NCI-H446 treated with DMSO at 0.1 percent for 48 hours (cell line): ENCODE measurements at regions not wholly inside any gene's neighbourhood (a gene's known extent, or its start where the extent isn't known, plus 50 kb on each side); places are given as distances from the start of the nearest gene placed in this dataset.

Experiments used
- DNase-seq: peaks from one replicate; lab custom pipeline; 2025; lab: John Stamatoyannopoulos, UW

DNA sequence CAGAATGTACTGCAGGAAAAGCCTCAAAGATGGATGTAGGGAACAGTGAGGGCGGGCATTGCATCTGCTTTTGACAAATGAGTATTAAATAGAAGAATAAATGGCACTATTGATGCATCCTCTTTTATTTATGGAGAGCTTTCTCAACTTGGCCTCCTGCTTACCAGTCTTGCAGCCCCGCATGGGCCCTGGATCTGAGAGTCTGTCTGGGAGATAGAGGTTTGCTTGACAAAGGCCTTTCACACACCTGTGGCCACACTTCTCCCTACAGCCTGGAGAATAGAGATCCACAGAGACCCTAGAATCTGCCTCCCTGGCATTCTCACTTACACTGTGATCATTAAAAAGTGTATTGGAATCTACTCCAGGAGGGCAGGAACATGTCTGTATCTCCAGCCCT lies 203.8 kb upstream of the CDH4 start:
- DNase-seq, result no peak

DNA sequence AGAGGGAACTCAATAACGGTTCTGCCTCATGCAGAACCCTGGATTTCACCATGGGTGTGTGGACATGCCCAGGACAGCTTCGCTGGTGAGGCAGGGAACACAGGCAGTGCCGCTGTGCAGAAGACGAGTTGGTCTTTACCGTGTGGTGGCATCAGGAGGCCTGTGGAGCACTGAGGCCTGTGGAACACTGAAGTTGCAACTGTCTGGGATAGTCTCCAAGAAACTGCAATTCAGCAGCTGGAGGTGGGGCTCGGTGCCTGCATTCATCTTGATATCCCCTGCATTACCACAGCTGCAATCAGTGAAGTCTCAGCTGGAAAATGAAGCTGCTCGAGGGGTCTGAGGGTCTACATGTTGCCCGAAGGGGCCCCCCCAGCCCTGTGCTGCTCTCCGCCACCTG lies 202.4 kb upstream of the CDH4 start:
- no peak for DNase-seq

DNA sequence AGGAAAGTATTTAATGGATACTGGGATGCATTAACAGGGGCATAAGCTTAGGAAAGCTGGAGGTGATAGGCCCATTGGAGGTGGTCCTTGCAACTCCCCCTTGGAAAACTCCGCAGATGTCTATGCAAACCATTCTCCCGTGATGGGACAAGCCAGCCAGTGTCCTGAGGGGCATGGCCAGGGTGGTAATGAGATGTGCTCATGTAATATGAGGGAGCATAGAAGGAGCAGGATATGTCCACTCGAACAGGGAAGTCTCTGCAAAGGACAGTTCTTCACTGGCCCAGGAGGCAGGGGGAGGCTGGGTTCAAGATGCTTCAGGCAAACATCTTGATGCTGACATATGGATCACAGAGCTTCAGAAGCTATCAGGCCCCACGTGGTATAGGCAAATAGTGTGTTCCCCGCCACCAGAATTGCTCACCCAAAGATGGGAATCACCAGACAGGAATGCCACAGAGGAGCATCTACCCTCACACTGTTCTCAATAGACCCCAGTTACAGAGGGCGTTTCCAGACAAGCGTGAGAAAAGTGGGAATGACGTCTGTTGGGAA lies 201.6 kb upstream of the CDH4 start:
- DNase-seq, result no peak

DNA sequence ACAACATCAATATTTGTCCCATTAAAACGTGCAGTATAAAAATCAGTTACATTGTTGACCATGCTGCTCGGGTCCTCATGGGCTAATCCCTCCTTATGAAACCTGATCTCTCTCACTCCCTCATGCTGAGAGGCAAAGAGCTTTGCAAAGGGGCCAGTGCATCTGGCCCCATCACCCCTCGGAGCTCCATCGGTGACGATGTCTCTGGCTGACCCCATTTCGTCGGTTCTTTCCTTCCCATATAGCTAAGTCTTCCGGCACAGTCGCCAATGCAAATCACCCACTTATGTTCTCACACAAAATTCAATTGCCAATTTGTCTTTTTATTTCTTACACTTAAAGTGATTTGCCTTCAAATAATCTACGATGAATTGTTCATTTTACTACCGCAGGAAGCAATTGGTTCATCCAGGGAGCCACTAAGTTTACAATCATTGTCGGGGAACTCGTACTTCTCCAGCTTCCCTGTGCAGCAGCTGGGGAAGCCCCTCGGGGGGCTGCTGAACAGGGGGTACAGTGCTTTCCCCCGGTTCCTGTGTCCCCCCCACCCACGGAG lies 199.8 kb upstream of the CDH4 start:
- DNase-seq, result no peak

DNA sequence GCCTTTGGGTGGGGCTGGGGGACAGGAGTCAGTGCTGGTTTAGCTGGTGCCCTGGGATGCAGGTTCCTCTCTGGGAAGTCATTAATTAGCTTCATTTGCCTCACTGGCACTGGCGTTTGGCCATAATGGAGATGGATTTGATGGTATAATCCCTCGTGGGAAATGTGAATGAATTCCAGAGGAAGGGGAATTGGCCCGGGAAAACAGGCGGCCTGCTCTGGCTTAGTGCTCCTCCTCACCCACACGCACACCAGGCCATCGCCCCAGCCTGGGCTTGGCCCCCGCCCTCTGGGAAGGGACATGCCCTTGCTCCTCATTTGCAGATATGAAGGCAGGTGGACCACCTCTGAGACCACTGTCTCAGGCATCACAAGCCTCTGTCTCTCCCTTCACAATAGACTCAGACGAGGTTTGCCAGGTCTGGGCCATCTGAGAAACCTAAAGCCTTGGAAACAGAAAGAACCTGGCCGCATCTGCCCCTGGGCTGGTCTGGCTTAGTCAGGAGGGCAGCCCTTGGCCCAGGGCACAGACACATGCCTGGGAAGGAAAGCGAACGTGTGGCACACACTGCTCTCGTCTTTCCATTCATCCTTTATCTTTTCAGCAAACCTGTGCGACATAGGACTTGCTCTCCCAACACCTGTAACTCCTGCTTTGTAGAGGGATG lies 199.2 kb upstream of the CDH4 start:
- no peak for DNase-seq

DNA sequence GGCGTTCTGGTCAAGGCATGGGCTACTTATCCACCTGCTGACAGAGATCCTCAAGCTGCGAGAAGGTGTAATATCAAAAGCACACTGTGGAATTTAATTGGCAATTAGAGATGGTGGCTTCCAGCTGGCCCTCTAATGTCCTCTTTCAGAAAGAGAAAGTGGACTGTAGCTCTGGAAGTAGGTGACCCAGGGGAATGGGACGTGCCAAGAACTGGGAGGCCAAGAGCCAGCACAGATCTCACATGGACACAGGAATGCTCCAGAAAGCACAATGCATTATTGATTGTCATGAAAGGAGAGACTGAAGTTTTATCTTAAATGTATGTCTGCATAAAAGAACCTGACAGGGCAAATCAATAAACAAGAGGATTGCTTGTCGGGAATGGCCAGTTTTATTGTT lies 198.6 kb upstream of the CDH4 start:
- DNase-seq, result no peak

DNA sequence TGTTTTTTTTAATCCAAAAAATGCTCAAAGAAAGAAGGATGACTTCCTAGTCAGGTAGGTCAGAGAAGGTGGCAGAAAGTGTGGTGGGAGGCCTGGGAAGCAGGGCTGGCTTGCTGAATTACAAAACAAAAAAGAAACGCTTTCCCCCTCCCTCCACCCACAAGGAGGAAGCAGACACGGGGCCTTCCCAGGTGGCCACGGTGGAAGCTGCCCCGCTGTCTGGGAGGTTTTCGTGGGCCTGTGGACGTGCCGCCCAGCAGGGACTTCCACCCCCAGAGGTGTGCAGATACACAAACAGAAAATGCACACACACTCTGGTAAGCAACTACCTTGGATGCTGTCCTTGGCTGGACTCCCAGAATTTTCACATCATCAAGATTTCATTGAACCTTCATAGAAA lies 198.2 kb upstream of the CDH4 start:
- no peak for DNase-seq

DNA sequence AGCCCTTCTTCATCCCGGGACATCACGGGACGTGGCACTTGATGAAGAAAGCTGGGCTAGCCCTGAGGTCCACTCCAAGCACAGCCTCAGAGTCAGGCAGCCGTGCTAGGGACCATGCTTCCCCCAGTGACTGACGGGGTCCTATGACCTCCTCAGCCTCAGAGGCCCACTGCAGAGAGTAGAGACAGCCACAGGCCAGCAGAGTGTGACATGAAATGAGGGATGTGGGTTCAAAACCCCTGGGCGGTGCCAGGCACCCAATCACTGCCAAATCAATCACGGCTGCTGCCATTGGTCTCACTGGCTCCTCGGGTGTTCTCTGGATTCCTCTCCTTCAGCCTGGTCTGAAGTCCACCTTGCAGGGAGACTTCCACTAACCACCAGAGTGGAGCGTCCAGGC lies 197.7 kb upstream of the CDH4 start:
- no peak for DNase-seq

DNA sequence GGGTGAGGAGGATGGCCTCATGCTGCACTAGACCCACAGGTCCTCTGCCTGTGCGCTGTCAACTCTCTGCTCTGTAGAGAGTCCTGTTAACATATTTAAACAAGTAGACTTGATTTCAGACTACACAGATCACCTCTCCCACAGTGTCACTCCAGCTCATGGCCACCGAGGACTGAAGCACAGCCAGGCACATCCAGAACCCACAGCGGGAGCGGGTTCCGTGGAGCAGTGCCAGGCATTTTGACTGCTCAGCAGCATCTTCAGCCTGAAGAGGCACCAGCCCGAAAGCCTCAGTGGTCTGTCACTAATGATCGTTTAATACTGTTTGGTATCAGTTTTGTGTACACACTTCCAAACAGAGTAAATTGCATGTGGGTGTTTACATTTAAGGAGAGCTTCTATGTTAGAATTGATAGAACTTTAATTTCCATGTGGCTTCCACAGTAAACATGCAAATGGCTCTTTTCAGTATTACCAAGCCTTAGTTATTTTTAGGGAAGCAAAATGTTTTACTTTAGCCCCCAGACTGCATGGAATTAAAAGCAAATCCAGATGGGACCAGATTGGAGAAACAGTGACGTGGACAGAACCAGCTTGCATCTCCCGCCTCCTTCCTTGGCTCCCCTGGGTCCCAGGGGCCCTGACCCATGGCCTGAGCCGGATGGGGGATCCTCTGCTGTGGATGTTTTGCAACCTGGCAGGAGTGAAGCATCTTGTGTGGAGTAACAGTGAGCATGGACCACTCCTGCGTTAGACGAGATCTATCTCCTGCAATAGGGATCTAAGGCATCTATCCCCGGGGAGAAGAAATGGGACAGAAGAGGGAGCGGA lies 196.7 kb upstream of the CDH4 start:
- no peak for DNase-seq

DNA sequence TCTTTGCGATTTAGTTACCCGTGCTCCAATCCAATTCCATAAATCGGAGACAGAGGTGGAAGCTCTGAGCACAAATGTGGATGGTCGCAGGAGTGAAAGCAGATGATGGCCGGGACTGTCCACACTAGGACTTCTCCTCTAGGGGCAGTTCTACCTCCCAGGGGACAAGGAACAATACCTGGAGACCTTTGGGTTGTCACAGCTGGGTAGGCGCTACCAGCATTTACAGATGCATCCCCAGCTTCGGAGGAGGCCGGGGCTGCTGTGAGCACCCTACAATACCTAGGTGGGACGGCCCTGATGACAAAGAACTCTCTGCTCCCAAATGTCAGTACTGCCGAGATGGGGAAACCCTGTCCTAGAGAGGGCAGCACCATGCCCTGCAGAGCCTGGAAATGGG lies 195.9 kb upstream of the CDH4 start:
- no peak for DNase-seq

DNA sequence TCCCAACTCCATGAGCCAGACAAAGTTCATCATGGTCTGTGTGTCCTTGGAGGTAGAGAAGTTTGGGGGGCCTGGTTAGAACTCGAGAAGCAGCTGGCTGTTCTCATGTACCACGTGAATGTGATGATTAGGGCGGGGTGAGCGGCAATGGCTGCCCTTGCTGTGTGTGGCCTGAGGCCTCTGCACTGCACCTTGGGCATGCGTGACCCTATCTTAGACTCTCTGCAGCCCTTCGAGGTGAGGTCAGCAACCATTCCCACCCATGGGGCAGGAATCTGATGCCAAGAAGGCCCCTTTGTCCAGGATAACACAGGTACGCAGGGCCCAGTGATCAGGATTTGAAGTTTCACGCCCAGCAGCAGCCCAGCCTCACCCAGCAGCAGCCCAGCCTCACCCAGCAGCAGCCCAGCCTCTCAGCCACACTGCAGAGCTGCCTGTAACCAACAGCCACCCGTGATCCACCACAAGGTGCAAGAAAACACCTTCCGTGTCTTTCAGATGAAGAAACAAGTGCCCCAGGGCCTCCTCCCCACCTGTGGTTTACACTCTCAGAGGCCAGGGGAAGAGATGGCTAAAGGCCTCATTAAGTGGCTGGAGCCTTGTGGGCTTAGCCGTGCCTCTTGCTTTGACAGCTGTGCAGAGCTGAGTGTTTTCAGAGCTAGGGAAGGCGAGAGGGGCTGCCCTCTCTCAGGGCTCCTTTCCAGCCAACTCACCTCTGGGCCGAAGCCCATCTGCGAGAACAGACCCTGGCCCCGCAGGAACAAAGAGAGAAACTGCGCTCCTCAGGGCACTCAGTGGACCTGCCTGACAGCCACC lies 195.2 kb upstream of the CDH4 start:
- no peak for DNase-seq

DNA sequence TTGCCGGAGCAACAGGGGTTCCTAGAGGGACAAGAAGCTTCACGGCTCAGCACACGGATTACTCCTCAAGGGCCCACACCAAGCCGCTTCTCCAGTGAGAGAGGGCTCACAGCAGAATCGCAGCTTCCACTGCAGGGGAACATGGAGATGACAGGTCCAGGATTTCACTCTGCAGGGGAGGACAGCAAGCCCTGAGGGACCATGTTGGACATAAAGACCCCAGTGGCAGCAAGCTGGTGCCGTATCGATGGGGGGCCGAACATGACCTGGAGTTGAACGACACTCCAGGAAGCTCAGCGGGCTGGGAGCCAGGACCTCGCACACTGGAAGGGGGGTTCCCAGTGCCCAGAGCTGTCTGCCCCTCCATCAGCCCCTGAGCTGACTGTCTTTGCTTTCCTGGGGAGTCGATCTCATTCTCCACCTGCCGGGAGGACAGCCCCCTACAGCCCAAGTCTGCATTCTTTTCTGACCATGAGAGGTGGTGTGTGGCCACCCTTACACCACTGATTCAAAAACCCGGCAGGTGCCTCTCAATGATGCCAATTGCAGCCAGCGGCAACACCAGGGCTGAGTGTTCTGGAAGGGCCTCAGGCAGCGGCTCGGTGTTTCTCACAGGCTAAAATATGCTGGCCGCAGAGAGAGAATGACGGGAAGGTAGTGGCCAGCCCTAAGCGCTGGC lies 194.5 kb upstream of the CDH4 start:
- no peak for DNase-seq

DNA sequence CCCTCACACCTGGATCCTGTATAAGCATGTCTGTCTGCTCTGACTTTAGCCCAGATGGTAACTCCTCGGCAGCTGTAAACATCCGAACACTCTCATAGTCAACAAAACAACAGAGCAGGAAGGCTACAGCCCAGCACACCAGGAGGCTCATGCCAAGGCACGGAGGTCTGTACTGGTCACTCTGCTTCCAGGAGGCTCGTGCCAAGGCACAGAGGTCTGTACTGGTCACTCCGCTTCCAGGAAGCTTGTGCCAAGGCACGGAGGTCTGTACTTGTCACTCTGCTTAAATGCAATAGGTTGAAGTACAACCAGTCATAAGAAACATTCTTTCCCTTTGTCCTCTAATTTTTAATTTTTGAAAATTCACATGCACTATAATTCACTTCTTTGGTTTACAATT lies 190.1 kb upstream of the CDH4 start:
- DNase-seq, result no peak

DNA sequence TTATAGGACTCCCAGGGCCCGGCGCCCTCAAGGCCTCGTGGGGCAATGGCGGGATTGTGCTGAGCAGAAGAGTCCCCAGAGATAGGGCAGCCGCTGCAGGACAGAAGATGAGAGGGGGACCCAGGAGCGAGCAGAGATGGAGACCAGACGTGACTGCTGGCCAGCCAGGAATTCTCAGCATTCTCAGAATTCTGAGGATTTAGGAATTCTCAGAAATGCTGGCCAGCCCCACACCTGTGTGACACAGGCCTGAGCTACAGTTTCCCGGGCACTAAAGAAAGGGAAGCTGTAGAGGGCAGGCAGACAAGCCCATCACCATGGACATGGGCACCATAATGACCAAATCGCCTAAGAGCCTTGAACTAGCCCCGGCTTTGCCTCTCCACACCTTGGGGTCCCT lies 186.2 kb upstream of the CDH4 start:
- DNase-seq, result no peak

DNA sequence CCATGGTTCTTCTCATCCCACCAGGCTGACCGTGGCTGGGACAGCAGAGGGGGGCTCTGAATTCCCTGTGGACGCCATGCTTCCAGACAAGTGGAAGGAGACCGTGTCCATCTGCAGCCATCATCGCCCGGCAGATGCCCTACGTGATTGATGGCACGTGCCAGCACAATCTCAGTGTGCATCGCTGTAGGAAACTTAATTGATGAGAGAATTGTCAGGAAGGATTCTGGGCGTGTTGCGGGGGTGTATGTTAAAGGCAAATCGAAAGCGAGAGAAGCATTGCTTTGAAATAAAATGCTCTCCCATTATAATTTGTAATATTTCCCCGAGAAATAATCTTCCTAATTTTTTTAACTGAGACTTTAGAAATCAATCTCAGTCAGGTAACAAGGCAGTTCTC lies 185.5 kb upstream of the CDH4 start:
- DNase-seq, result no peak

DNA sequence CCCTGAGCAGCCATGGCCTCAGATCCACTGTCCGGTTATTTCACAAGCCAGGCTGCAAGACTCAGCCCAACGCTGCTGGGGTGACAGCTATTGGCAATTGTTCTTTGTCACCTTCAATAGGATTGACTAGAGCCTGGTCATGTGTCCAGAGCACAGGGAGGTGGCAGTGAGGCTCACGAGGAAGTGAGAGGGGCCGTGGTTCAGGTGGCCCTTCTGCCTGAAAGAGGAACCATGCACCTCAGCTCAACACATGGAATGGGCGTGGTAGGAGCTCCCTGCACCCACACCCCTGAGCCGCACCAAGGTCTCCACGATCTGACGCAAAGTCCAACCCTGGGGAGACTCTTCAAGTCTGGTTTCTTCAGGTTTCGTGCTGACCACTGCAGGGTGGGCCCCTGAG lies 184.8 kb upstream of the CDH4 start:
- no peak for DNase-seq

DNA sequence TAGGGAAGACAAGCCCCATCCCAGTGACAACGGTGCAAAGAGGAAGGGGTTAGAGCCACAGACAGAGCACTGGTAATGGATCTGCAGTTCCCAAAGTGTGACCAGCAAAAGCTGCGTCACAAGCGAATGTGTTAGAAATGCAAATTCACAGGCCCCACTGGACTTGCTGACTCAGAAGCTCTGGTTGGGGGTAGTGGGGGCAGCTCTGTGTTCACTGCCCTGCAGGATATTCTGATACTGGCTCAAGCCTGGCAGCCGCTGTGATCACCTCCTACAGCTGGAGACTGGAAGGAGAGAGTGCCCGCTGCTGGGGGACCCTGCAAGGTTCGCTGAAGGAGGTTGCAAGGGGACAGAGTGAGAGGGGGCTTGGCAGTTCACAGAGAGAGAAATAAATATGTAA lies 179.7 kb upstream of the CDH4 start:
- DNase-seq, result no peak

DNA sequence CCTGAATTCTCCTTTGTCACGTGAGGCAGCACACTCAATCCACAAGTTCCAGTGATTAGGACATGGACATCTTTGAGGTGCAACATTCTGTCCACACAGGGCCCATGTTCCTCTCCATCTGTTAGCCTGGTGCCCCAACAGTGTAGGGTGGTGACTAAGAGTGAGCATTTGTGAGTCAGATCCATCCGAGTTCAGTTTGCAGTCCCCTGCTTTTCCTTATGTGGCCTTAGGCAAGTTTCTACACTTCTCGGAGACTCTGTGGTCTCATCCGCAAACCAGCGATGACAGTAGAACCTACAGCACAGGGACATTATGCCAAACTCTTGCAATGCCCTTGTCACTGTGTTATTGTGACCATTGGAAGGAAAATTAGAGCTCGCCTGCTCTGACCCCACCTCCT lies 178.7 kb upstream of the CDH4 start:
- DNase-seq, result no peak

DNA sequence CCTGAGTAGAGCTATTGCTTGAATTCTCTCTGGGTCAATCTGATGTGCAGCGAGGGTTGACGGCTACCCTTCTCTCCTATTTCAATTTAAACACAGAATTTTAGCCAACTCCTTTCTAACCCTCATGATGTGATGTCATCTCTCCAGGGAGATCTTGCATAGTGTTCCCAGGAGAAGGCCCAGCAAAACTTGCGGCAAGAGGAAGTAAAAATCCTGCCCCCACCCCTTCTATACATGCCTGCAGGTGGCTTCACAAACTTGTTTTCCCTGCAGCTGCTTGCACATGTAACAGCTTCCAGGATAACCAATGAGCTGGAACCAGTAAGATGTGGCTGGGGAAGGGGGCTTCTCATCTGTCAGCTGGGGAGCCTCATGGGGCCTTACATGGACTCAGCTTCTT lies 169.3 kb upstream of the CDH4 start:
- DNase-seq, result no peak

DNA sequence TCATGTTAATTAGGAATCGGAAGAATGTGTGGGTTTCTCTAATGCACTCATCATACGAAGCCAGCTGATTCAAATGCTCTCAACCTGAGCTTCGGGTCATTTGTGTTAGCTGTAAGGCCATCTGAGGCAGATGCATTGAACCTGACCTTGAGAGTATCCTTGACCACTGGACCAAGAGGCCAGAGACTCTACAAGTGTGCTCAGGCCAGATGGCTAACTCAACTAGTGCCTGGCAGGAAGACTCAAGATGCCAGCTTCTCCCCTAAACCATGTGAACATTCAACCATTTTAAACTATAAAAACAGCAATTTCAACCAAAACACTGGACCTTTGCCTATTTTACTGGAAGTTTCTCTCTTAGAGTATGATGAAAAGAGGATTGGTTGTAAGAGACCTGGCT lies 168.6 kb upstream of the CDH4 start:
- no peak for DNase-seq

DNA sequence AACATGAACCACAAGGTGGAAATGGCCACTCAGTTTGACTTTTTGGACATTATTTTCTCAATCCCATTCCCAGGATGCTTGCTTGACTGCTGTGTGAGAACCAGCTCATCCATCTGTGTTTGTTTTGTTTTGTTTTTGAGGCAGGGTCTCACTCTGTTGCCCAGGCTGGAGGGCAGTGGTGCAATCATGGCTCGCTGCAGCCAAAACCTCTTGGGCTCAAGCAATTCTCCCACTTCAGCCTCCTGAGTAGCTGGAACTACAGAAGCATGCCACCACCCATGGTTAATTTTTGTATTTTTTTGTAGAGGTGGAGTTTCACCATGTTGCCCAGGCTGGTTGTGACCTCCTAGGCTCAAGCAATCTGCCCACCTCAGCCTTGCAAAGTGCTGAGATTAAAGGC lies 166.0 kb upstream of the CDH4 start:
- DNase-seq, result no peak

DNA sequence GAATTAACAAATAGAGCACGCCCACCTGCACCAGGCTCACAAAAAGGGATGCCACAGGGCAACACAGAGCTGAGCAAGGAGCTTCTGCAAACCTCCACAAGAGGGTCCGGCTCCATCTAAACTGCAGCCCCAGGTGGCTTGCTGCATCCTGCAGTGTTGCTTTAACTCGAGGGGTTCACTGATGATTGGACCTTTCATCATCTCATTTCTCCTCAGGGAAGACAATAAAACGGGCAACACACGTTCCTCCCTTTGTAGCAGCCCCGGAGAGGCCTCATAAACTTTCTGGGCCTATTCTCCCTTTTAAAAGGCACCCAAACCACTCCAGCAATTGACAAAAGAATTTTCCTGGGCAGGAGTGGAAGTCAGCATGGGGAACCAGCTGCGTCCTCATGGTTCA lies 161.5 kb upstream of the CDH4 start:
- no peak for DNase-seq
